SK-N-SH treated with all-trans-retinoic acid at 6 μM for 48 hours (cell line): ENCODE measurements at regions not wholly inside any gene's neighbourhood (a gene's known extent, or its start where the extent isn't known, plus 50 kb on each side); places are given as distances from the start of the nearest gene placed in this dataset.

Experiments
- ATAC-seq: fragments of 200-7000 bp; cut with Tn5 transposase; 3 replicates; pipeline ENCODE4 v1.9.1; 2020; ENCODE audit warnings: mild to moderate bottlenecking, moderate library complexity
- ARNTL ChIP-seq: fragments of 450-650 bp; formaldehyde crosslinking; IDR thresholded peaks from 2 replicates; pipeline ENCODE4 v1.5.0; 2020; ENCODE audit warnings: low read depth, mild to moderate bottlenecking, moderate library complexity, borderline replicate concordance
- BACH2 ChIP-seq: fragments of 250-450 bp; sonication (Bioruptor Pico); IDR thresholded peaks from 2 replicates; pipeline ENCODE4 v1.9.0; 2021; ENCODE audit warnings: mild to moderate bottlenecking, borderline replicate concordance
- CSDC2 ChIP-seq: fragments of 250-450 bp; sonication (Bioruptor Pico); IDR thresholded peaks from 2 replicates; pipeline ENCODE4 v1.5.0; 2020; ENCODE audit warnings: mild to moderate bottlenecking, moderate library complexity
- GLIS3 ChIP-seq: fragments of 250-450 bp; sonication (Bioruptor Pico); IDR thresholded peaks from 2 replicates; pipeline ENCODE4 v1.5.0; 2020; ENCODE audit warnings: mild to moderate bottlenecking, moderate library complexity
- ISL1 ChIP-seq: fragments of 250-450 bp; sonication (Bioruptor Pico); IDR thresholded peaks from 2 replicates; pipeline ENCODE4 v2.1.2; 2022; ENCODE audit warnings: mild to moderate bottlenecking, moderate library complexity
- OSR1 ChIP-seq: fragments of 250-450 bp; sonication (Bioruptor Pico); IDR thresholded peaks from 2 replicates; pipeline ENCODE4 v1.8.0; 2022; ENCODE audit warnings: moderate library complexity, mild to moderate bottlenecking, inconsistent platforms
- RARB ChIP-seq: fragments of 250-450 bp; sonication (Bioruptor Pico); IDR thresholded peaks from 2 replicates; pipeline ENCODE4 v1.8.0; 2021; ENCODE audit warnings: mild to moderate bottlenecking, moderate library complexity
- TCF4 ChIP-seq: fragments of 250-450 bp; sonication (Bioruptor Pico); IDR thresholded peaks from 2 replicates; pipeline ENCODE4 v1.8.0; 2021; ENCODE audit warnings: mild to moderate bottlenecking, moderate library complexity, borderline replicate concordance
- TOX ChIP-seq: fragments of 250-450 bp; sonication (Bioruptor Pico); IDR thresholded peaks from 2 replicates; pipeline ENCODE4 v1.8.0; 2021; ENCODE audit warnings: mild to moderate bottlenecking, moderate library complexity, borderline replicate concordance
- ZC3H10 ChIP-seq: fragments of 250-450 bp; sonication (Bioruptor Pico); IDR thresholded peaks from 2 replicates; pipeline ENCODE4 v1.5.1; 2021; ENCODE audit warnings: mild to moderate bottlenecking, moderate library complexity
- ZFP3 ChIP-seq: fragments of 250-450 bp; sonication (Bioruptor Pico); IDR thresholded peaks from 2 replicates; pipeline ENCODE4 v1.5.0; 2020; ENCODE audit warnings: mild to moderate bottlenecking, moderate library complexity
- ZFP30 ChIP-seq: fragments of 450-650 bp; formaldehyde crosslinking; IDR thresholded peaks from 2 replicates; pipeline ENCODE4 v1.5.0; 2022; ENCODE audit warnings: mild to moderate bottlenecking, moderate library complexity
- ZNF565 ChIP-seq: fragments of 450-650 bp; formaldehyde crosslinking; conservative IDR thresholded peaks from 2 replicates; pipeline ENCODE4 v1.5.0; 2020; ENCODE audit warnings: low read depth, mild to moderate bottlenecking, moderate library complexity
- ZNF70 ChIP-seq: fragments of 450-650 bp; formaldehyde crosslinking; IDR thresholded peaks from 2 replicates; pipeline ENCODE4 v1.5.0; 2020; ENCODE audit warnings: mild to moderate bottlenecking, moderate library complexity
- ZNF8 ChIP-seq: fragments of 450-650 bp; formaldehyde crosslinking; IDR thresholded peaks from 2 replicates; pipeline ENCODE4 v1.5.0; 2020; ENCODE audit warnings: mild to moderate bottlenecking, moderate library complexity
- TF ChIP-seq, protein P1 (sequence below): fragments of 250-450 bp; sonication (Bioruptor Pico); IDR thresholded peaks from 2 replicates; pipeline ENCODE4 v1.8.0; 2021; ENCODE audit warnings: low read depth, mild to moderate bottlenecking, moderate library complexity, borderline replicate concordance
- TF ChIP-seq, protein P2 (sequence below): fragments of 250-450 bp; sonication (Bioruptor Pico); IDR thresholded peaks from 2 replicates; pipeline ENCODE4 v1.5.0; 2020; ENCODE audit warnings: mild to moderate bottlenecking, moderate library complexity
- TF ChIP-seq, protein P3 (sequence below): fragments of 250-450 bp; sonication (Bioruptor Pico); IDR thresholded peaks from 2 replicates; pipeline ENCODE4 v1.5.1; 2021; ENCODE audit warnings: mild to moderate bottlenecking, moderate library complexity
- TF ChIP-seq, protein P4 (sequence below): fragments of 250-450 bp; sonication (Bioruptor Pico); IDR thresholded peaks from 2 replicates; pipeline ENCODE4 v1.8.0; 2020; ENCODE audit warnings: mild to moderate bottlenecking, moderate library complexity, borderline replicate concordance
- TF ChIP-seq, protein P5 (sequence below): fragments of 250-450 bp; sonication (Bioruptor Pico); IDR thresholded peaks from 2 replicates; pipeline ENCODE4 v1.5.1; 2020; ENCODE audit warnings: low read depth, mild to moderate bottlenecking, moderate library complexity

DNA sequence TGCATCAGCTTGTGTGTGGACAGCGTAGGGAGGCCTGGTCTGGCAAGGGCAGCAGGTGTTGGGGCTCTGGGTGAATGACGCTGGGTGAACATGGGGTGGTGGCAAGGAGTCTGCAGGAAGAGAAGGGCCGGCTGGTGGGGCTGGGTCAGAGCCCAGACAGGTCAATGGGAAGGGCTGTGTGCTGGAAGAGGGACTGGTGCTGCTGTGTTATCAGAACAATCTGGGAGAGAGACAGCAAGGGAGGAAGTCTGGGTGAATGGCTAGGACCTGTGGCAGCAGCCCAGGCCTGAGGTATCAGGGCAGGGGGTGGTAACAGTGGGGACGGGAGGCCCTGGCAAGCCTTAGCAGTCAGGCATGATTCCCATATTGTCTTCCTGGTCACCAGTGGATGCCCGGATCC lies 206.7 kb downstream of the SNX19 start (continued):
- no peak for TF ChIP-seq BACH2
- no peak for TF ChIP-seq RARB (CRISPR knock-in tag)

DNA sequence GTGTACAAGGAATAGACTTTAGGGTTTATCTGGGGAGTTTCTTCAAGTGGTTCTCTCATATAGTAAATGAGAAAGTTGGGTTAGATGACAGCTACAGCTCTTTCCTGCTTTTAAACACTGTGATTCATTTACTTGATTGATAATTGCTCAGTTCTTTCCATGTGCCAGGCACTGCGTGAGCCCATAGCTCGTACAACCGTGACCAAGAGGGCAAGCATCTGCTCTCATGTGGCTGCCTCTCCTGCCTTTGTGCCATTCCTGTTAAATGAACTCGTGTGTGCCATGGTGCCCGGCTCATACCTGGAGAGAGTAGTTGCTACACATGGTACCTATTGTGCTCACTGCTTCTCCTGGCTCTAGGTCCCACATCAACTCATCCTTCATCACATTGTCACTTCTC lies 206.3 kb downstream of the SNX19 start:
- TF ChIP-seq, protein P1, sequence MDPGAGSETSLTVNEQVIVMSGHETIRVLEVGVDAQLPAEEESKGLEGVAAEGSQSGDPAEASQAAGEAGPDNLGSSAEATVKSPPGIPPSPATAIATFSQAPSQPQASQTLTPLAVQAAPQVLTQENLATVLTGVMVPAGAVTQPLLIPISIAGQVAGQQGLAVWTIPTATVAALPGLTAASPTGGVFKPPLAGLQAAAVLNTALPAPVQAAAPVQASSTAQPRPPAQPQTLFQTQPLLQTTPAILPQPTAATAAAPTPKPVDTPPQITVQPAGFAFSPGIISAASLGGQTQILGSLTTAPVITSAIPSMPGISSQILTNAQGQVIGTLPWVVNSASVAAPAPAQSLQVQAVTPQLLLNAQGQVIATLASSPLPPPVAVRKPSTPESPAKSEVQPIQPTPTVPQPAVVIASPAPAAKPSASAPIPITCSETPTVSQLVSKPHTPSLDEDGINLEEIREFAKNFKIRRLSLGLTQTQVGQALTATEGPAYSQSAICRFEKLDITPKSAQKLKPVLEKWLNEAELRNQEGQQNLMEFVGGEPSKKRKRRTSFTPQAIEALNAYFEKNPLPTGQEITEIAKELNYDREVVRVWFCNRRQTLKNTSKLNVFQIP (CRISPR knock-in tag), result no peak
- no peak for TF ChIP-seq BACH2
- TF ChIP-seq ISL1 (CRISPR knock-in tag), result no peak
- TF ChIP-seq GLIS3 (CRISPR knock-in tag), result no peak
- TF ChIP-seq, protein P2, sequence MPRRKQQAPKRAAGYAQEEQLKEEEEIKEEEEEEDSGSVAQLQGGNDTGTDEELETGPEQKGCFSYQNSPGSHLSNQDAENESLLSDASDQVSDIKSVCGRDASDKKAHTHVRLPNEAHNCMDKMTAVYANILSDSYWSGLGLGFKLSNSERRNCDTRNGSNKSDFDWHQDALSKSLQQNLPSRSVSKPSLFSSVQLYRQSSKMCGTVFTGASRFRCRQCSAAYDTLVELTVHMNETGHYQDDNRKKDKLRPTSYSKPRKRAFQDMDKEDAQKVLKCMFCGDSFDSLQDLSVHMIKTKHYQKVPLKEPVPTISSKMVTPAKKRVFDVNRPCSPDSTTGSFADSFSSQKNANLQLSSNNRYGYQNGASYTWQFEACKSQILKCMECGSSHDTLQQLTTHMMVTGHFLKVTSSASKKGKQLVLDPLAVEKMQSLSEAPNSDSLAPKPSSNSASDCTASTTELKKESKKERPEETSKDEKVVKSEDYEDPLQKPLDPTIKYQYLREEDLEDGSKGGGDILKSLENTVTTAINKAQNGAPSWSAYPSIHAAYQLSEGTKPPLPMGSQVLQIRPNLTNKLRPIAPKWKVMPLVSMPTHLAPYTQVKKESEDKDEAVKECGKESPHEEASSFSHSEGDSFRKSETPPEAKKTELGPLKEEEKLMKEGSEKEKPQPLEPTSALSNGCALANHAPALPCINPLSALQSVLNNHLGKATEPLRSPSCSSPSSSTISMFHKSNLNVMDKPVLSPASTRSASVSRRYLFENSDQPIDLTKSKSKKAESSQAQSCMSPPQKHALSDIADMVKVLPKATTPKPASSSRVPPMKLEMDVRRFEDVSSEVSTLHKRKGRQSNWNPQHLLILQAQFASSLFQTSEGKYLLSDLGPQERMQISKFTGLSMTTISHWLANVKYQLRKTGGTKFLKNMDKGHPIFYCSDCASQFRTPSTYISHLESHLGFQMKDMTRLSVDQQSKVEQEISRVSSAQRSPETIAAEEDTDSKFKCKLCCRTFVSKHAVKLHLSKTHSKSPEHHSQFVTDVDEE, result no peak
- TF ChIP-seq, protein P3, sequence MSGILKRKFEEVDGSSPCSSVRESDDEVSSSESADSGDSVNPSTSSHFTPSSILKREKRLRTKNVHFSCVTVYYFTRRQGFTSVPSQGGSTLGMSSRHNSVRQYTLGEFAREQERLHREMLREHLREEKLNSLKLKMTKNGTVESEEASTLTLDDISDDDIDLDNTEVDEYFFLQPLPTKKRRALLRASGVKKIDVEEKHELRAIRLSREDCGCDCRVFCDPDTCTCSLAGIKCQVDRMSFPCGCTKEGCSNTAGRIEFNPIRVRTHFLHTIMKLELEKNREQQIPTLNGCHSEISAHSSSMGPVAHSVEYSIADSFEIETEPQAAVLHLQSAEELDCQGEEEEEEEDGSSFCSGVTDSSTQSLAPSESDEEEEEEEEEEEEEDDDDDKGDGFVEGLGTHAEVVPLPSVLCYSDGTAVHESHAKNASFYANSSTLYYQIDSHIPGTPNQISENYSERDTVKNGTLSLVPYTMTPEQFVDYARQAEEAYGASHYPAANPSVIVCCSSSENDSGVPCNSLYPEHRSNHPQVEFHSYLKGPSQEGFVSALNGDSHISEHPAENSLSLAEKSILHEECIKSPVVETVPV, result no peak
- TF ChIP-seq CSDC2 (CRISPR knock-in tag), result no peak
- TF ChIP-seq TOX, result no peak
- TF ChIP-seq TCF4 (CRISPR knock-in tag), result no peak
- no peak for TF ChIP-seq ZC3H10 (CRISPR knock-in tag)
- TF ChIP-seq, protein P4, sequence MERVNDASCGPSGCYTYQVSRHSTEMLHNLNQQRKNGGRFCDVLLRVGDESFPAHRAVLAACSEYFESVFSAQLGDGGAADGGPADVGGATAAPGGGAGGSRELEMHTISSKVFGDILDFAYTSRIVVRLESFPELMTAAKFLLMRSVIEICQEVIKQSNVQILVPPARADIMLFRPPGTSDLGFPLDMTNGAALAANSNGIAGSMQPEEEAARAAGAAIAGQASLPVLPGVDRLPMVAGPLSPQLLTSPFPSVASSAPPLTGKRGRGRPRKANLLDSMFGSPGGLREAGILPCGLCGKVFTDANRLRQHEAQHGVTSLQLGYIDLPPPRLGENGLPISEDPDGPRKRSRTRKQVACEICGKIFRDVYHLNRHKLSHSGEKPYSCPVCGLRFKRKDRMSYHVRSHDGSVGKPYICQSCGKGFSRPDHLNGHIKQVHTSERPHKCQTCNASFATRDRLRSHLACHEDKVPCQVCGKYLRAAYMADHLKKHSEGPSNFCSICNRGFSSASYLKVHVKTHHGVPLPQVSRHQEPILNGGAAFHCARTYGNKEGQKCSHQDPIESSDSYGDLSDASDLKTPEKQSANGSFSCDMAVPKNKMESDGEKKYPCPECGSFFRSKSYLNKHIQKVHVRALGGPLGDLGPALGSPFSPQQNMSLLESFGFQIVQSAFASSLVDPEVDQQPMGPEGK, result no peak
- TF ChIP-seq, protein P5, sequence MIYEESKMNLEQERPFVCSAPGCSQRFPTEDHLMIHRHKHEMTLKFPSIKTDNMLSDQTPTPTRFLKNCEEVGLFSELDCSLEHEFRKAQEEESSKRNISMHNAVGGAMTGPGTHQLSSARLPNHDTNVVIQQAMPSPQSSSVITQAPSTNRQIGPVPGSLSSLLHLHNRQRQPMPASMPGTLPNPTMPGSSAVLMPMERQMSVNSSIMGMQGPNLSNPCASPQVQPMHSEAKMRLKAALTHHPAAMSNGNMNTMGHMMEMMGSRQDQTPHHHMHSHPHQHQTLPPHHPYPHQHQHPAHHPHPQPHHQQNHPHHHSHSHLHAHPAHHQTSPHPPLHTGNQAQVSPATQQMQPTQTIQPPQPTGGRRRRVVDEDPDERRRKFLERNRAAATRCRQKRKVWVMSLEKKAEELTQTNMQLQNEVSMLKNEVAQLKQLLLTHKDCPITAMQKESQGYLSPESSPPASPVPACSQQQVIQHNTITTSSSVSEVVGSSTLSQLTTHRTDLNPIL, result no peak
- TF ChIP-seq OSR1, result no peak
- TF ChIP-seq ZNF70 (CRISPR knock-in tag), result no peak
- TF ChIP-seq ZNF8 (CRISPR knock-in tag), result no peak
- no peak for TF ChIP-seq ZFP30 (CRISPR knock-in tag)
- TF ChIP-seq ZFP3 (CRISPR knock-in tag), result no peak
- no peak for TF ChIP-seq ARNTL (CRISPR knock-in tag)
- TF ChIP-seq ZNF565, result no peak
- no peak for TF ChIP-seq RARB (CRISPR knock-in tag)
- ATAC-seq, result no peak

DNA sequence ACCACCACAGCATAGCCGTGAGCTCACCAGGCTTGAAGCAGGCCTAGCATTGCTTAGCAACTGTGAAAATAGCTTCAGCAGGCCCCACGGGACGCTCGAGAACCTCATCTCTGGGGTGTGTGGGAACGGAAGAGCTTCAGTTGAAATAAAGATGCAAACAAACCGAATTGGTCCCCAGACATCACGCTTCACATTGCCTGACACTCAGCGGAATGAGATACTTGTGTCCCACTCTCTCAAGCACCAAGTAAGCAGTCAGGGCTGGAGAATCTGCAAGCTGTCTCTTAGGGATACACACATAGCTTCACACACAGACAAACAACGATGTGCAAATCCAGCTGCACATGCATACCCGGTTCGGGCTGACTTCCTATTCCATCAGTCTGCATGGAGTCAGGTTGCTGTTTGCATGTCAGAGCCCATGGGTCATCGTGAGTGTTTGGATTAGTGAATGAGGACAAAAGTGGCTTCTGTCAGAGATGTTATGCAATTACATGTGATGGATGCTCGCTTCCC lies 205.7 kb downstream of the SNX19 start:
- no peak for ATAC-seq
- TF ChIP-seq ISL1 (CRISPR knock-in tag) (no peak), CSDC2 (CRISPR knock-in tag) (no peak), RARB (CRISPR knock-in tag) (no peak), ZNF565 (no peak), BACH2 (no peak), ZFP30 (CRISPR knock-in tag) (no peak)
- TF ChIP-seq, protein P5, result no peak
